IPS-20b (cell line): ENCODE measurements at regions not wholly inside any gene's neighbourhood (a gene's known extent, or its start where the extent isn't known, plus 50 kb on each side); places are given as distances from the start of the nearest gene placed in this dataset.
"Not testable (repeated sequence)": the region's sequence is repeated elsewhere in the genome, so short reads cannot be mapped to it uniquely, and the experiment has no call there.

Experiments used
- H3K27ac ChIP-seq: one replicate; pipeline ENCODE4 v1.5.1; 2013; ENCODE audit warnings: low read length
- H3K27me3 ChIP-seq: 2 replicates; pipeline ENCODE4 v1.6.1; 2013; ENCODE audit warnings: mild to moderate bottlenecking, low read length, inconsistent platforms; ENCODE audit not compliant: insufficient read depth
- H3K36me3 ChIP-seq: 2 replicates; pipeline ENCODE4 v1.6.1; 2013; ENCODE audit warnings: low read depth, mild to moderate bottlenecking, inconsistent platforms, low read length, moderate library complexity; ENCODE audit not compliant: insufficient read depth
- H3K4me1 ChIP-seq: 2 replicates; pipeline ENCODE4 v1.6.1; 2013; ENCODE audit warnings: mild to moderate bottlenecking, control low read depth, inconsistent platforms, low read length, moderate library complexity; ENCODE audit not compliant: insufficient read depth
- H3K4me3 ChIP-seq: 2 replicates; pipeline ENCODE4 v1.5.1; 2013; ENCODE audit warnings: mild to moderate bottlenecking, low read length, inconsistent platforms
- H3K9ac ChIP-seq: 2 replicates; pipeline ENCODE4 v1.6.1; 2013; ENCODE audit warnings: low read depth, mild to moderate bottlenecking, inconsistent platforms, low read length, moderate library complexity
- H3K9me3 ChIP-seq: 2 replicates; pipeline ENCODE4 v1.6.1; 2013; ENCODE audit warnings: mild to moderate bottlenecking, low read depth, low read length, inconsistent platforms; ENCODE audit not compliant: insufficient read depth

DNA sequence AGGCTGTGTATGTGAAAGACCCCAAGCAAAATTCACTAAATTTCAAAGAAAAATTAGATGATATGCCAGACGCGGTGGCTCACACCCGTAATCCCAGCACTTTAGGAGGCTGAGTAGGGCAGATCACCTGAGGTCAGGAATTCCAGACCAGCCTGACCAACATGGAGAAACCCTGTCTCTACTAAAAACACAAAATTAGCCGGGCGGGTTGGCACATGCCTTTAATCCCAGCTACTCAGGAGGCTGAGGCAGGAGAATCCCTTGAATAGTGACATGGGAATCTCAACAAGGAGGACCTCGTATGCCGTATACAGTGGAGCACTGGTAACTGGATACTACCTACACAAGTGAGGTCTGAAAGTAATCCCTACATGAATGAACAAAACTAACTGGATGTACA is 92.7 kb upstream of the JARID2 start:
- no peaks in the 10 kb centered on the region for H3K4me1 ChIP-seq
- no peaks in the 10 kb centered on the region for H3K9me3 ChIP-seq
- H3K27me3 ChIP-seq, result no peaks in the 10 kb centered on the region
- no peak overlapping the region for H3K4me3 ChIP-seq
- no peaks in the 10 kb centered on the region for H3K36me3 ChIP-seq
- H3K9ac ChIP-seq, result no peak overlapping the region
- H3K27ac ChIP-seq, result no peak overlapping the region

- Histone ChIP-seq H3K36me3 (no peaks in the 10 kb centered on the region), H3K27ac (no peak overlapping the region), H3K27me3 (no peaks in the 10 kb centered on the region), H3K4me1 (no peaks in the 10 kb centered on the region; the same call in 1 of the 2 replicates), H3K9ac (no peak overlapping the region), H3K9me3 (no peaks in the 10 kb centered on the region), H3K4me3 (no peak overlapping the region)
These were observed 88.4 kb upstream of the JARID2 start for GRCh38 chr6:15157479-15157878.

DNA sequence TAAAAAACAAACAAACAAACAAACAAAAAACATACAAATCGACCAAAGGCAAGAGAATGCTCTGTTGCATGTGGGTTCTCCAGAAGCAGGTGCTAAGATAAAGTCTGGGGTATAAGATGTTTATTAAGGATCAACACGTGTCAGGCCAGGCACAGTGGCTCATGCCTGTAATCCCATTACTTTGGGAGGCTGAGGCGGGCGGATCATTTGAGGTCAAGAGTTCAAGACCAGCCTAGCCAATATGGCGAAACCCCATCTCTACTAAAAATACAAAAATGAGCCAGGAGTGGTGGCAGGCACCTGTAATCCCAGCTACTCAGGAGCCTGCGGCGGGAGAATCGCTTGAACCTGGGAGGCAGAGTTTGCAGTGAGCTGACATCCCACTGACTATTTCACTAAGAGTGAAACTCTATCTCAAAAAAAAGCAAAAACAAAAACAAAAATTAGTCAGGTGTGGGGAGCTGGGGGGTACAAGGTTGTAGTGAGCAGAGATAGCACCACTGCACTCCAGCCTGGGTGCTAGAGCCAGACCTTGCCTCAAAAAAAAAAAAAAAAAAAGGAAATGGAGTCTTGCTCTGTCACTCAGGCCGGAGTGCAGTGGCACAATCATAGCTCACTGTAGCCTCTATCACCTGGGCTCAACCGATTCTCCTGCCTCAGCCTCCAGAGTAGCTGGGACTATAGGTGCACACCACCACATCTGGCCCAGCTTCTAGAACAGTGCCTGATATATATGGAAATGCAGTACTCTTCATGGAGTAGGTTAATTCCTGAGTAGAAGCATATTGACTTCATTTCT is 86.8 kb upstream of the JARID2 start:
- no peaks in the 10 kb centered on the region for H3K9me3 ChIP-seq
- H3K4me1 ChIP-seq, result no peaks in the 10 kb centered on the region; the same call in 1 of the 2 replicates
- H3K27ac ChIP-seq, result no peak overlapping the region
- H3K4me3 ChIP-seq, result no peak overlapping the region
- no peaks in the 10 kb centered on the region for H3K36me3 ChIP-seq
- H3K9ac ChIP-seq, result no peak overlapping the region
- H3K27me3 ChIP-seq, result no peaks in the 10 kb centered on the region

GRCh38 chr6:15160812-15161211 is 85.1 kb upstream of the JARID2 start:
- Histone ChIP-seq H3K4me1 (no peaks in the 10 kb centered on the region; the same call in 1 of the 2 replicates), H3K4me3 (no peak overlapping the region), H3K27ac (no peak overlapping the region), H3K27me3 (no peaks in the 10 kb centered on the region), H3K9me3 (no peaks in the 10 kb centered on the region), H3K36me3 (no peaks in the 10 kb centered on the region), H3K9ac (no peak overlapping the region)

DNA sequence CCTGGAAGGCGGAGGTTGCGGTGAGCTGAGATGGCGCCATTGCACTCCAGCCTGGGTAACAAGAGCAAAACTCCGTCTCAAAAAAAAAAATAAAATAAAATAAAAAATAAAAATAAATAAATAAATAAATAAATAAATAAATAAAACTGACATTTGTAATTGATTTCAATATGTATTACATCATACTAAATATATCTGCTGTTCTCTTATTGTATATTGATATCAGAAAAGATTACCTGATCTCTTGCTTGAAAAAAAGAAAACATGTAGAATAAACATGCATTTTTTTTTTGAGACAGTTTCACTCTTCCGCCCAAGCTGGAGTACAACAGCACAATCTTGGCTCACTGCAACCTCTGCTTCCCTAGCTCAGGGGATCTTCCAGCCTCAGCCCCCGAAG is 81.0 kb upstream of the JARID2 start:
- H3K4me1 ChIP-seq, H3K27me3 ChIP-seq, H3K4me3 ChIP-seq, H3K9ac ChIP-seq, H3K9me3 ChIP-seq, H3K36me3 ChIP-seq, H3K27ac ChIP-seq: not testable (repeated sequence)

DNA sequence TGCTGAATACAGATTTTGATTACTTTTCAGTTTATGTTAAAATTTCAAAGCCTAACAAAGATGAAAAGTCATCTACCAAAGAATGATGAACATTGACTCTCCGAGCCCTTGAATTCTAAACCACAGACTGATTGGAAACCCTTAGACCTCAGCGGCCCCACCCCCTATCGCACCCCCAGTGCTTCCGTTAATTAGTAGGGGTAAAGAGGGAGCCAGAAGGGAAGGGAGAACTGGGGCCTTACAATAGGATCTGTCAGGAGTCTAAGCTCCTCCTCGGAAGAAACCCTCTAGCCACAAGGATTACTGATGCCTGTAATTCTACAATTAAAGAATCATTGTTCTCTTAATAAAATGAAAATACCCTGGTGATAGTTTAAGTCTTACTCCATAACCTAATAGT is 79.7 kb upstream of the JARID2 start:
- Histone ChIP-seq H3K27me3 (no peaks in the 10 kb centered on the region), H3K9ac (no peak overlapping the region), H3K27ac (no peak overlapping the region), H3K4me3 (no peak overlapping the region), H3K4me1 (peaks cover 18% of the 10 kb centered on the region), H3K36me3 (no peaks in the 10 kb centered on the region), H3K9me3 (no peaks in the 10 kb centered on the region)

DNA sequence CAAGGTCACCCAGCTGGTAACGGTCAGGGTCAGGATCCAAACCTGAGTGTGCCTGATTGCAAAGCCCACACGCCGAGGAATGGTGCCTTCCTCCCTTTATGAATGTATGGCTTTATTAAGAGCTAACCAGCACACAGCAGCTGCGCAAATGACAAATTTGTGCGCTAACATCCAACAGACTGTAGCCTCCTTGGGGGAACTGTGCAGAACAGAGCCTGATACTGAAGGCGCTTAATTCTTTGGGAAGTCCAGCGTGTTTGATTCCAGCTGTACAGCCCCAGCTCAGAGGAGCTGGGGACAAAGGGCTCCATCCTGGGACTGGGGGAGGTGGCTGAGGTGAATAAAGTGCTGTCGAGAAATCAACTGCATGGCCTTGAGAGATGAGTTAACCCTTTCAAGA is 75.7 kb upstream of the JARID2 start:
- no peaks in the 10 kb centered on the region for H3K36me3 ChIP-seq
- no peaks in the 10 kb centered on the region for H3K27me3 ChIP-seq
- no peak overlapping the region for H3K4me3 ChIP-seq
- H3K9ac ChIP-seq, result 0 out of 2 replicates have a peak overlapping the region, but pooled peaks have one; percentile 7
- H3K27ac ChIP-seq, result no peak overlapping the region
- H3K9me3 ChIP-seq, result no peaks in the 10 kb centered on the region
- peaks cover 25% of the 10 kb centered on the region for H3K4me1 ChIP-seq

GRCh38 chr6:15171026-15171425 is 74.8 kb upstream of the JARID2 start:
- peaks cover 25% of the 10 kb centered on the region for H3K4me1 ChIP-seq
- H3K9ac ChIP-seq, result no peak overlapping the region; the same call in 1 of the 2 replicates
- no peak overlapping the region for H3K27ac ChIP-seq
- H3K4me3 ChIP-seq, result no peak overlapping the region
- no peaks in the 10 kb centered on the region for H3K9me3 ChIP-seq
- H3K27me3 ChIP-seq, result no peaks in the 10 kb centered on the region
- no peaks in the 10 kb centered on the region for H3K36me3 ChIP-seq

DNA sequence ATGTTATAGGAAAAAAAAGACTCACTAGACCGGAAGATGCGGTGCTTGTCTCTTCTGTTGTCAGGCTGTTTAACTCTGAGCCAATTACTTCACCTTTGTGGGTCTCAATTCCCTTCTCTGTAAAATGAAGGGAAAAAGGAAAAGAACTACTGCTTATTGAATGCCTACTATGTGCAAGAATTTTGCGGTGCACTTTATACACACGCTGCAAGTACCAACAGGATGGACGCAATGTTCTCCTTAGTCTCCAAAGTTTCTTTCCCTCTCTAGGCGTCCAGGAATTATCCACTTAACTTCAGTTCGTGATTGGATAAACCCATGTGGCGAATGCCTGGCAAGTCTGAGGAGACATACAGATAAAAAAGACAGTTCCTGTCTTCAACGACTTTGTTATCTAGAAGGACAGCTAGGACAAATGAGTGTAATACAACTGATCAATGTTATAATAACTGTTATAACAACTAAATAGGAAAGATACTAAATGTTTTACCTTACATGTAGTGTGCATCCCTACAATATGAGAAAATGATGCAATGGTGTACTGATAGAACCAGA is 69.0 kb upstream of the JARID2 start:
- no peaks in the 10 kb centered on the region for H3K36me3 ChIP-seq
- H3K27me3 ChIP-seq, result no peaks in the 10 kb centered on the region
- no peaks in the 10 kb centered on the region for H3K9me3 ChIP-seq
- no peak overlapping the region for H3K27ac ChIP-seq
- H3K4me3 ChIP-seq, result no peak overlapping the region
- no peaks in the 10 kb centered on the region for H3K4me1 ChIP-seq
- no peak overlapping the region for H3K9ac ChIP-seq

DNA sequence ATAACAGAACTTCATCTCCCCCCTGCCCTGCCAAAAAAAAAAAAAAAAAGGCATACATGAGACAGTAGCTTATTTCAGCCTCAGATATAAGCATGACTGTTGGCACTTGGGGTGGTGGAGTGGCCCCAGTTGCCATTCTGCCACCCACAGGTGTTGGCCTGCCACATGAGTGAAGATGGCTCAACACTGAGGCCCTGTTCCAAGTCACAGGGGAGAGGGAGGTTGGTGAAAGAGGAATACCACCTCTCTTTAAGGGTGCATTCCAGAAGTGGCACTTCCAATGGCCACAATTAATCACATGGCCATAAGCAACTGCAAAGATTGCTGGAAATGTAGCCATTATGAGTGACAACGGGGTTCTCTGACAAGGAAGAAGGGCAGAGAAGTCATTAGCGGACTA is 61.9 kb upstream of the JARID2 start:
- Histone ChIP-seq H3K27me3 (no peaks in the 10 kb centered on the region), H3K4me3 (no peak overlapping the region), H3K4me1 (no peaks in the 10 kb centered on the region), H3K27ac (no peak overlapping the region), H3K9ac (no peak overlapping the region), H3K36me3 (no peaks in the 10 kb centered on the region), H3K9me3 (no peaks in the 10 kb centered on the region)

DNA sequence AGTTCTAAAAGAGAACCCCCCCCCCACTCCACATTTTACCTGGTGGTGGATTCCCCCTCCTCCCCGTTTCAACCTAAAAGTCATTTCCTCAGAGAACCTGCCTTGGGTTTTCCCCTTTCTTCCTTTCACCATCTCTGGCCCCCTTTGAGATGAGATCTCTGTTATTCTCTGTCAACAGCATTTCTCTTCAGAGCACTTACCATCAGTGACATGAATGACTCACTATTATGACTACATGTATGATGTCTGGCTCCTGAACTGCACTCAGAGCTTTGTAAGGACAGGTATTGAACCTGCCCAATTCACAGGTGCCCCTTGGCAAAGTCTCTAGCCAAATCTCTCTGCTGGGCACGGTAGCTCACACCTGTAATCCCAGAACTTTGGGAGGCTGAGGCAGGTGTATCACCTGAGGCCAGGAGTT is 61.4 kb upstream of the JARID2 start:
- no peak overlapping the region for H3K27ac ChIP-seq
- H3K4me1 ChIP-seq, result no peaks in the 10 kb centered on the region
- H3K36me3 ChIP-seq, result no peaks in the 10 kb centered on the region
- H3K4me3 ChIP-seq, result no peak overlapping the region
- H3K9ac ChIP-seq, result no peak overlapping the region
- H3K9me3 ChIP-seq, result no peaks in the 10 kb centered on the region
- H3K27me3 ChIP-seq, result no peaks in the 10 kb centered on the region

DNA sequence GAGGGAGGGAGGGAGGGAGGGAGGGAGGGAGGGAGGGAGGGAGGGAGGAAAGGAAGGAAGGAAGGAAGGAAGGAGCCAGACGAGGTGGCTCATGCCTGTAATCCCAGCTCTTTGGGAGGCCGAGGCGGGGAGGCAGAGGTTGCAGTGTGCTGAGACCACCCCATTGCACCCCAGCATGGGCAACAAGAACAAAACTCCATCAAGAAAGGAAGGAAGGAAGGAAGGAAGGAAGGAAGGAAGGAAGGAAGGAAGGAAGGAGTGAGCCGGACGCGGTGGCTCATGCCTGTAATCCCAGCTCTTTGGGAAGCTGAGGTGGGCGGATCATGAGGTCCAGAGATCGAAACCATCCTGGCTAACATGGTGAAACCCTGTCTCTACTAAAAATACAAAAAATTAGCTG is 60.8 kb upstream of the JARID2 start:
- not testable (repeated sequence) for H3K27ac ChIP-seq, H3K36me3 ChIP-seq, H3K4me1 ChIP-seq, H3K9me3 ChIP-seq, H3K4me3 ChIP-seq, H3K9ac ChIP-seq, H3K27me3 ChIP-seq
